ENCODE measurements at regions not wholly inside any gene's neighbourhood (a gene's known extent, or its start where the extent isn't known, plus 50 kb on each side); places are given as distances from the start of the nearest gene placed in this dataset.
"Not testable (repeated sequence)": the region's sequence is repeated elsewhere in the genome, so short reads cannot be mapped to it uniquely, and the experiment has no call there.

GRCh38 chr11:15349413-15349812, 234.7 kb downstream of the INSC start:
- H3K4me3 ChIP-seq: no peak overlapping the region
- 71 to 82% (median 78%) methylated on average over 1 of the region's 1 CpG for WGBS, 5 donors
- no peaks in the 10 kb centered on the region for H3K4me1 ChIP-seq
- no peaks in the 10 kb centered on the region for H3K9me3 ChIP-seq
- H3K36me3 ChIP-seq: no peaks in the 10 kb centered on the region
- no peak for DNase-seq
- no peak overlapping the region for H3K27ac ChIP-seq
- H3K27me3 ChIP-seq (replicated peaks in 1 of 7): peaks cover 0 to 7% (median 0%) of the 10 kb centered on the region in 7 donors
- TF ChIP-seq POLR2A (IDR thresholded peaks at IDR 0.05) (no peak), CTCF (IDR thresholded peaks at IDR 0.05 in 8 of 11, conservative IDR thresholded peaks at IDR 0.05 in 3 of 11) (no peak), POLR2AphosphoS5 (IDR thresholded peaks at IDR 0.05) (no peak)
- intact Hi-C loops (cut with DNase I; ENCODE audit: low total_unique reads): no loop called here

- no peaks in the 10 kb centered on the region for H3K27me3 ChIP-seq (replicated peaks in 1 of 7)
- no peak overlapping the region for H3K27ac ChIP-seq
- intact Hi-C loops (cut with DNase I; ENCODE audit: low total_unique reads): no loop called here
- DNase-seq: no peak
- H3K36me3 ChIP-seq: no peaks in the 10 kb centered on the region
- WGBS, 5 donors: 55 to 89% (median 68%) methylated on average over 2 of the region's 2 CpGs
- TF ChIP-seq CTCF (IDR thresholded peaks at IDR 0.05 in 8 of 11, conservative IDR thresholded peaks at IDR 0.05 in 3 of 11) (no peak), POLR2AphosphoS5 (IDR thresholded peaks at IDR 0.05) (no peak), POLR2A (IDR thresholded peaks at IDR 0.05) (no peak)
- H3K4me1 ChIP-seq: no peaks in the 10 kb centered on the region
- no peak overlapping the region for H3K4me3 ChIP-seq
- H3K9me3 ChIP-seq: no peaks in the 10 kb centered on the region
These were observed 246.6 kb downstream of the INSC start for GRCh38 chr11:15361316-15361715.

GRCh38 chr11:15365286-15365685, 250.6 kb downstream of the INSC start:
- intact Hi-C loops (cut with DNase I; ENCODE audit: low total_unique reads); H3K4me3 ChIP-seq; DNase-seq; H3K27me3 ChIP-seq (replicated peaks in 1 of 7); H3K9me3 ChIP-seq; H3K4me1 ChIP-seq; H3K36me3 ChIP-seq; H3K27ac ChIP-seq: not testable (repeated sequence)
- 66 to 85% (median 80%) methylated on average over 5 of the region's 5 CpGs for WGBS, 5 donors

GRCh38 chr11:15367695-15368094, 253.0 kb downstream of the INSC start:
- H3K9me3 ChIP-seq: no peaks in the 10 kb centered on the region
- no peak overlapping the region for H3K4me3 ChIP-seq
- no peaks in the 10 kb centered on the region for H3K4me1 ChIP-seq
- no peaks in the 10 kb centered on the region for H3K36me3 ChIP-seq
- 21 to 29% (median 27%) methylated on average over 6 of the region's 6 CpGs for WGBS, 5 donors
- no peak for TF ChIP-seq POLR2AphosphoS5 (IDR thresholded peaks at IDR 0.05)
- TF ChIP-seq CTCF (IDR thresholded peaks at IDR 0.05 in 8 of 11, conservative IDR thresholded peaks at IDR 0.05 in 3 of 11): no peak
- TF ChIP-seq POLR2A (IDR thresholded peaks at IDR 0.05): no peak
- no peak overlapping the region for H3K27ac ChIP-seq
- H3K27me3 ChIP-seq (replicated peaks in 1 of 7): no peaks in the 10 kb centered on the region
- no peak for DNase-seq
- intact Hi-C loops (cut with DNase I; ENCODE audit: low total_unique reads): no loop called here

- intact Hi-C loops (cut with DNase I; ENCODE audit: low total_unique reads): no loop called here
- Histone ChIP-seq H3K4me3 (no peak overlapping the region), H3K9me3 (no peaks in the 10 kb centered on the region), H3K27ac (no peak overlapping the region), H3K4me1 (no peaks in the 10 kb centered on the region), H3K36me3 (no peaks in the 10 kb centered on the region), H3K27me3 (replicated peaks in 1 of 7) (no peaks in the 10 kb centered on the region)
- DNase-seq: no peak
- WGBS, 5 donors: 85 to 88% (median 86%) methylated on average over 5 of the region's 5 CpGs
- TF ChIP-seq POLR2A (IDR thresholded peaks at IDR 0.05) (no peak), POLR2AphosphoS5 (IDR thresholded peaks at IDR 0.05) (no peak), CTCF (IDR thresholded peaks at IDR 0.05 in 8 of 11, conservative IDR thresholded peaks at IDR 0.05 in 3 of 11) (no peak)
These were observed 255.9 kb downstream of the INSC start for GRCh38 chr11:15370495-15371147.
